Glomerular endothelial cell (primary cell): ENCODE measurements at regions not wholly inside any gene's neighbourhood (a gene's known extent, or its start where the extent isn't known, plus 50 kb on each side); places are given as distances from the start of the nearest gene placed in this dataset.
"Not testable (repeated sequence)": the region's sequence is repeated elsewhere in the genome, so short reads cannot be mapped to it uniquely, and the experiment has no call there.

Experiments
- DNase-seq: peaks from one replicate; pipeline ENCODE4 v3.0.0-alpha.2; 2011; ENCODE audit warnings: low read depth, low spot score; ENCODE audit errors: extremely low read depth

DNA sequence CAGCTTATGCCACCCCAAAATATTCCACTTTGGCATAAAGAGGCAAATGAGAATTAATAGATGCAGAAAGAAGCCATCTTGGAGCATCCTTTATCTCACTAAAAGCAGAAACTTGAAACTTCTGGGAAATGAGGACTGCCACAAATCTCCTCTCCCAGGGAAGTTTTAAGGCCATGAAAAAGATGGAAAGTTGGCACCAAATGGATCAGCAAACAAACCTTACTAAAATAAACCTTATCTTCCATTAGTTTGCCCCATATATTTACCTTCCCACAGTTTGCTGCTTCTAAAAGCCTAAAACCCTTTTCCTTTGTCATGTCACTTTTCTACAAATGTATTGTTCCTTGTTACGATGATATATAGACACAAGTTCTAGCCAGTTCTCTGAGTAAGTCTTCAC is 340.0 kb upstream of the USP15 start:
- DNase-seq = no peak

GRCh38 chr12:61923152-61923551 is 337.1 kb upstream of the USP15 start:
- no peak for DNase-seq

- DNase-seq = no peak
Observed at GRCh38 chr12:61934564-61934963, 325.6 kb upstream of the USP15 start.

- DNase-seq = no peak
Observed at GRCh38 chr12:61939977-61940376, 320.2 kb upstream of the USP15 start.

GRCh38 chr12:61956545-61956944 is 303.7 kb upstream of the USP15 start:
- no peak for DNase-seq

DNA sequence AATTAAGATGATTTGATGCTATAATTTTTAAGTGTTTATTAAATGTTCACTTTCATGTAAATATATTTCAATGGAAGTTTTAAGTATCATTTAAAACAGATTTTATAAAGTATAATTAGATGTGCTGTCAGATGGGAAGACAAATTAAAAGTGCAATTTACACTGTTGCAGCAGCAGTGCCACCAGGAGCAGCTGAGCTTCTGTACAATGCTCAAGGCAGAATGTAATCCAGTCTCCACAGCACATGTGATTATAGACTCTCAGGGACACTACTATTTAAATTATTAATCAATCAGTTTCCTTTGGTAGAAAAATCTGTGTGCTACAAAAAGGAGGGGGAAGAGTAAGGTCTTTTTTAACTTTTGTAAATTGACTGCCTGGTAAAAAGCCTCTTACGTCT is 285.7 kb upstream of the USP15 start:
- no peak for DNase-seq

DNA sequence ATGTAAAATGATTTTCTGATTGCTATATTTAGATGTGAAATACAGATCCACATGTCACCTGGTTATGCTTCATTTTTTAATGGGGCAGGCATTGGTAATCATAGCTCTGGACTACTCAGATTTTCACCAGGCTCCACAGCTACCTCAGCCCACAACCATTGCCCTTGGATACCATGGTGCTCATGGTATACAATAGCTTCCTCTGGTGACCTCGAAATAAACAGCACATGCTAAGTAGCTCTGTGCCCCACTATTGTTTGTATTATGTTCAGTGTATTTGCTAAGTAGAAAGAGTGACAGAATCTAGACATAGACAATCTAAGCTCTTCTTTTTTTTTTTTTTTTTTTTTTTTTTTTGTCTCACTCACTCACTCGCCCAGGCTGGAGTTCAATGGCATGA is 274.4 kb upstream of the USP15 start:
- DNase-seq = no peak

DNA sequence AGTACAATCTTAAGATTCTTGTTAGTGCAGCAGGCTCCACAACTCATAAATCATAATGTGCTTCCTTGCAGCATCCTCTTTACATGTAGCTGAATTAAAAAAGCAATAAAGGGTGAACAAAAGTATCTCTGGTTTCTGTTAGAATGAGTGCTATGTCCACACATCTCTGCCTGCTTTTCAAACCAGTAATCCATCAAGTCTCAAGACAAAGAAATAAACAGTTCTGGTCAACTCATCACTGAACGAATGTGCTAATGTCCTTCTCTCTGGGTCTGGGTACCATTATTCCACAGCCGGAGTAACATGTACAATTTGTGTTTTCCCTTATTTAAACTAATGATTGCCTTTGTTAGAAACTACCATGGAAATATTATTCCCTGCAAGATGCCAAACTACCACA is 273.0 kb upstream of the USP15 start:
- no peak for DNase-seq

DNA sequence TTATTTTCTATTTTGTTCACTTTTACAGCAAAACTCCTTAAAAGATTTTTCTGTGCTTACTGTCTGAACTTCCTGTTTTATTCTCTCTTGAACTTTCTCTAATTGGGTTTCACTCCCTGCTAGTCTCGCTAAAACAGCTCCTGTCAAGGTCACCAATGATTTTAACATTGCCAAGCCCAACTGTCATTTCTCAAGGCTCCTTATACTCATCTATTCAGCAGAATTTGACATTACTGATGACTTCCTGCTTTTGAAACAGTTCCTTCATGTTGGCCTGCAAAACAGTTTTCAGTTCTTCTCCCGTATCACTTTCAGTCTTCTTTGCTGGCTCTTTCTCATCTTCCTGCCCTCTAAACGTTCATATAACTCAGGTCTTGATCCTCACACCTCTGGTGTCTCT is 268.5 kb upstream of the USP15 start:
- no peak for DNase-seq

- DNase-seq = no peak
Observed at GRCh38 chr12:61993734-61994345, 266.4 kb upstream of the USP15 start.

DNA sequence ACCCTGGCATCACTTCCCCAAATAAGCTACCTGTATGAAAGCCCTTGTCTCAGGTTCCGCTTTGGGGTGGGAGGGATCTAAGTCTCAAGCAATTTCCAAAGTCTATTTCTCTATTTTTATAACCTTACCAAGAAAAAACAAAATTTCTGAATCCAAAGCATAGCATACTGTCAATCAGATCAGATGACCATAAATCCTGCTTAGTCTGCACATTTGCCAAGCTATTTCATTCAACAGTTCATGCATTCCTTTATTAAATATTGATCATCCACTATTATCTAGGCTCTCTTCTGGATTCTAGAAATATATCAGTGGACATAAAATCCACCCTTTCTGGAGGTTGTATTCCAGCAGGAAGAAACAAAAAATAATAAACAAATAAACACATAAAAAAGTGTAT is 263.5 kb upstream of the USP15 start:
- no peak for DNase-seq

DNA sequence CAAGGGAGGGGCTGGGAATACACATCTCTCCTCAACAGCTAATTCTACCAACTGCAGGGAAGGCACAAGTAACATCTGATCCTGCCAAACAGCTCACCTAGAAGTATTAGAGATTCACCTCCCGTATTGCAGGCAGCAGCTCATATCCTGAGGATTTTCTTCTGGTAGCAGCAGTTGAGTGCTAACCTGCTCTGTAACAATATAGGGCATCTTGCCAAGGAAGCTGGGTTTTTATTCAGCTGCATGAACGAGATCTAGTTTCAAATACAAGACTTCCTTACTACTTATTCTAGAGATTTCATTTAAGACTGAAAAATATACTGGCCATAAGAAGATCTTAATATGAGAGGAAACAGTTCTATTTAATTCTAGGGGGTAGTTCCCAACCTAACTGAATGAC is 261.4 kb upstream of the USP15 start:
- no peak for DNase-seq

DNA sequence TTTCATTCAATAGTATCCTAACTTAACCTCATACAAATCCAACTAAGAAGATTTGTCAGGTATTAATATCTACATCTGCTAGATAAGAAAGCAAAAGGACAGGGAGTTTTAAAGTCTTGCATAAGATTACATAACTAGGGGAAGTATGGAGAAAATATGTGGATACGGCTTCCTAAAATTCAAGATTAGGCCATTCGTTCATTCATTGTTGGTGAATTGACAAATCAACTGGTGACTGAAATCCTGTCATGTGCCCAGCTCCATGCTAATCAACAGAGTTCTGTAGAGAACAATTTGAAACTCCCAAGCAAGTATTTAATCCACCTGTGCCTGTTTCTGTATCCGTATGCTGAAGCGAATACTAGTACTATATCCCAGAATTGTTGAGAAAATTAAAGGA is 260.9 kb upstream of the USP15 start:
- DNase-seq = no peak

DNA sequence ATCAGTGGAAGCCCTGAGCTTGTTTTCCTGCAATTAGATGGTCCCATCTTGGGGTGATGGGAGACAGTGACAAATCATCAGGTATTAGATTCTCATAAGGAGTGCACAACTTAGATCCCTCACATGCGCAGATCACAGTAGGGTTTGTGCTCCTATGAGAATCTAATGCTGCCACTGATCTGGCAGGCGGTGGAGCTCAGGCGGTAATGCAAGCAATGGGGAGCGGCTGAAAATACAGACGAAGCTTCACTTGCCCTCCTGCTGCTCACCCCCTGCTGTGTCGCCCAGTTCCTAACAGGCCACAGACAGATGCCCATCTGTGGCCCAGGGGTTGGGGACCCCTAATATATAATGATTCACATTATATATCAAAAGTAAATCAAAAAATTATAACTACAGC is 258.8 kb upstream of the USP15 start:
- DNase-seq = no peak

- DNase-seq = no peak
Observed at GRCh38 chr12:62003226-62003625, 257.0 kb upstream of the USP15 start.

GRCh38 chr12:62003701-62004100 is 256.5 kb upstream of the USP15 start:
- no peak for DNase-seq

- no peak for DNase-seq
Observed at GRCh38 chr12:62005615-62006014, 254.6 kb upstream of the USP15 start.

DNA sequence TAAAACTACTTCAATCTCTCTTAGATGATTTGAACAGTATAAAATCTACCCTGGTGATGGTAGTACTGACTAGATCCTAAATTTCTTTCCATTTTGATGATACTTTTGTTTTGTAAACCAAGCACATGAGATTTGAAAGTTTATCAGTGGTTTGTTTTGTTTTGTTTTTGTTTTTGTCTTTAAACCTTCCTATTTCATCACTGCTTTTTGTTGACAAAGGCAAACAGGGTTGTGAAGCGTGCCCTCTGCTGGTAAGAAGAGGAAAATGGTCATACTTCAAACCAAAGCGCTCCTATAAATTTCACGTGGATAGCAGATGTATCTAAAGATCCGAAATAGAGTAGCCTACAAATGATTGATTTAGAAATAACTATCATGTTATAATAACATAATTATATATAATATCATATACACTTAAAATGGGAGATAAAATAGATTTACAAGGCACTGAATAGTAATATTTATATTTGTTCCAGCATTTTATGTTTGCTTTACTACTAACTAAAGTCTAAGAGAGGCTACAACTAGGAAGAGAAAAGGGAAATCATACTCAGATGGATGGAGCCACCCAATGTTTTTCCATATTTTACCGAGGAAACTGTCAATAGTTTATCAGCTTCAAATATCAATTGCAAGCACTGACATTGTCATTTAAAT is 254.0 kb upstream of the USP15 start:
- DNase-seq = peak; percentile 5

DNA sequence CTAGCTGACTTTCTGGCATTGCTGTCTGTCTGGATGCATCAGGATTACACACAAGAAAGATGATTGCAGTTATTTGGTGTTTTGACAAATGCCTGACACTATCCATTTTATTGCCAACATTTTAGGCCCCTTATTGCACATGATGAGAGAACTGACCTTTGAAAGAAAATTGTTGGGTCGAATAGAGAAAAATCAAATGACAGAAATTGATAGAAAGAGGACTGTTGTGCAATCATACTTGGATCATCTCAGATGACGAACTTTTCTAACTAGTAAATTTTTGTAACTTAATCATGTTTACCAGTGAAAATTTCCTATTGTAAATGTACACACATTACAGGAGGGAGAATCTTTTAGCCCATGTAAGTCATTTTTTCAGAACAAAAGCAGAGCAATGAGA is 251.5 kb upstream of the USP15 start:
- no peak for DNase-seq

DNA sequence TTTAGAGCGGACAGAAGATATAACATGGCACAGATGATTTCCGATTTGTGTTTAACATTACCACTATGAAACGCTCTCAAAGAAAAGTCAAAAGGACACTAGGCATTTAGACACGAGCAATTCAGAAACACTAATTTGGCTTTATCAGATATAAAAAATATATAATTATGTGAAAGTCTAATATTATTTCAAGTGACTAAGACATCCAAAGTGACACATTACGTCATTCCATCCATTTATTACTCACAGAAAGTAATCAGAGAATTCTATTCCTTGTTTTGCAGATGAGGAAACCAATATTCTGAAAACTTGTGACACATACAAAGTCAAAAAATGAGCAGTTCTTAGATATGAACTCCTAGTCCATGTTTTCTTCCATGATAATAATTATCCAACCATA is 250.8 kb upstream of the USP15 start:
- no peak for DNase-seq

DNA sequence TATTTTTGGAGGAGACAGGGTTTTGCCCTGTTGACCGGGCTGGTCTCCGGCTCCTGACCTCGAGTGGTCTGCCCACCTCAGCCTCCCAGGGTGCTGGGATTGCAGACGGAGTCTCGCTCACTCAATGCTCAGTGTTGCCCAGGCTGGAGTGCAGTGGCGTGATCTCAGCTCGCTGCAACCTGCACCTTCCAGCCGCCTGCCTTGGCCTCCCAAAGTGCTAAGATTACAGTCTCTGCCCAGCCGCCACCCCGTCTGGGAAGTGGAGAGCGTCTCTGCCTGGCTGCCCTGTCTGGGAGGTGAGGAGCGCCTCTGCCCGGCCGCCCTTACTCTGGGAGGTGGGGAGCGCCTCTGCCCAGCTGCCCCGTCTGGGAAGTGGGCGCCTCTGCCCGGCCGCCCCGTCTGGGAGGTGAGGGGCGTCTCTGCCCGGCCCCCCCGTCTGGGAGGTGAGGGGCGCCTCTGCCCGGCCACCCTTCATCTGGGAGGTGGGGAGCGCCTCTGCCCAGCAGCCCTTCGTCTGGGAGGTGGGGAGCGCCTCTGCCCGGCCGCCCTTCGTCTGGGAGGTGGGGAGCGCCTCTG is 249.8 kb upstream of the USP15 start:
- DNase-seq = not testable (repeated sequence)

DNA sequence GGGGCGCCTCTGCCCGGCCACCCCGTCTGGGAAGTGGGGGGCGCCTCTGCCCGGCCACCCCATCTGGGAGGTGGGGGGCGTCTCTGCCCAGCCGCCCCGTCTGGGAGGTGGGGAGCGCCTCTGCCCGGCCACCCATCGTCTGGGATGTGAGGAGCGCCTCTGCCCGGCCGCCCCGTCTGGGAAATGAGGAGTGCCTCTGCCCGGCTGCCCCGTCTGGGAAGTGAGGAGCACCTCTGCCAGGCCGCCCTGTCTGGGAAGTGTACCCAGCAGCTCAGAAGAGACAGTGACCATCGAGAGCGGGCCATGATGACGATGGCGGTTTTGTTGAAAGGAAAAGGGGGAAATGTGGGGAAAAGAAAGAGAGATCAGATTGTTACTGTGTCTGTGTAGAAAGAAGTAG is 249.2 kb upstream of the USP15 start:
- DNase-seq = not testable (repeated sequence)

DNA sequence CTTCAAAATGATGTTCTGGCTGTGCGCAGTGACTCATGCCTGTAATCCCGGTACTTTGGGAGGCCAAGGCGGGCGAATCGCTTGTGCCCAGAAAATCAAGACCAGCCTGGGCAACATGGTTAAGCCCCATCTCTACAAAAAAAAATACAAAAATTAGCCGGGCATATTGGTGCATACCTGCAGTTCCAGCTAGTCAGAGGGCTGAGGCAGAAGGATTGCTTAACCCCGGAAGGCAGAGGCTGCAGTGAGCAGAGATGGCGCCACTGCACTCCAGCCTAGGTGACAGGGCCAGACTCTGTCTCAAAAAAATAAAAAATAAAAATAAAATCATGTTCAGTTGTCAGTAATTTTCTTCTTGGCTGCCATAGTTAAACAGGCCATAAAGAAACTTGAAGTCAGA is 245.9 kb upstream of the USP15 start:
- DNase-seq = no peak
